CD14-positive monocyte (primary cell): ENCODE measurements at regions not wholly inside any gene's neighbourhood (a gene's known extent, or its start where the extent isn't known, plus 50 kb on each side); places are given as distances from the start of the nearest gene placed in this dataset.

Experiments
- DNase-seq, 3 donors: peaks; one replicate each; pipeline ENCODE4 v3.0.0-alpha.2; 2011 to 2022
- H2AFZ ChIP-seq: 2 replicates; pipeline ENCODE4 v1.6.0; 2012; ENCODE audit warnings: mild to moderate bottlenecking, low read depth, low read length, inconsistent platforms; ENCODE audit not compliant: insufficient read depth, poor library complexity, severe bottlenecking
- H3K27ac ChIP-seq, 2 donors: 1 replicate in 1 of 2; 2 replicates in 1 of 2; pipeline ENCODE4 v1.5.1; 2012 to 2013; ENCODE audit warnings: low read length in 2 of 2, control low read depth in 1 of 2, inconsistent platforms in 1 of 2, low read depth in 1 of 2, mild to moderate bottlenecking in 1 of 2
- H3K27me3 ChIP-seq, 2 donors: one replicate each; pipeline versions ENCODE4 v1.6.0 to v1.6.1; 2011 to 2013; ENCODE audit warnings: low read length in 2 of 2; ENCODE audit not compliant: control insufficient read depth in 2 of 2, insufficient read depth in 2 of 2
- H3K36me3 ChIP-seq, 2 donors: replicated peaks in 1 of 2; 1 replicate in 1 of 2; 2 replicates in 1 of 2; pipeline versions ENCODE4 v1.5.1 to v1.6.1; 2012 to 2013; ENCODE audit warnings: low read length in 2 of 2, control low read depth in 1 of 2, inconsistent platforms in 1 of 2, mild to moderate bottlenecking in 1 of 2; ENCODE audit not compliant: insufficient read depth in 2 of 2, control insufficient read depth in 1 of 2
- H3K4me1 ChIP-seq, 2 donors: 1 replicate in 1 of 2; 2 replicates in 1 of 2; pipeline versions ENCODE4 v1.5.1 to v1.6.1; 2012 to 2013; ENCODE audit warnings: low read length in 2 of 2, control low read depth in 1 of 2, inconsistent platforms in 1 of 2, mild to moderate bottlenecking in 1 of 2, moderate library complexity in 1 of 2; ENCODE audit not compliant: insufficient read depth in 2 of 2, control insufficient read depth in 1 of 2
- H3K4me2 ChIP-seq: replicated peaks from 2 replicates; pipeline ENCODE3; 2012; ENCODE audit warnings: low read length, moderate library complexity, mild to moderate bottlenecking; ENCODE audit not compliant: poor library complexity, severe bottlenecking; ENCODE audit errors: extremely low read depth
- H3K4me3 ChIP-seq, 3 experiments: fragments of 200-600 bp in 1 of 3; sonication (generic) in 1 of 3; replicated peaks in 1 of 3; 1 replicate in 2 of 3; 2 replicates in 1 of 3; pipeline ENCODE4 v1.5.1; 2011 to 2013; ENCODE audit warnings: low read length in 3 of 3, mild to moderate bottlenecking in 3 of 3, control low read depth in 2 of 3, low read depth in 2 of 3, inconsistent platforms in 1 of 3, moderate library complexity in 1 of 3
- H3K79me2 ChIP-seq: 2 replicates; pipeline ENCODE4 v1.6.0; 2012; ENCODE audit warnings: mild to moderate bottlenecking, control low read depth, inconsistent platforms, low read length, moderate library complexity; ENCODE audit not compliant: insufficient read depth
- H3K9ac ChIP-seq: 2 replicates; pipeline ENCODE4 v1.6.0; 2017; ENCODE audit warnings: low read length, mild to moderate bottlenecking; ENCODE audit not compliant: insufficient read depth, poor library complexity, severe bottlenecking
- H3K9me3 ChIP-seq, 2 donors: replicated peaks in 1 of 2; 1 replicate in 1 of 2; 2 replicates in 1 of 2; pipeline versions ENCODE4 v1.5.1 to v1.6.1; 2012 to 2013; ENCODE audit warnings: low read length in 2 of 2, control low read depth in 1 of 2; ENCODE audit not compliant: control insufficient read depth in 1 of 2, insufficient read depth in 1 of 2
- H4K20me1 ChIP-seq: 2 replicates; pipeline ENCODE4 v1.6.0; 2012; ENCODE audit warnings: mild to moderate bottlenecking, low read length, control low read depth, moderate library complexity; ENCODE audit not compliant: insufficient read depth
- H3K27ac Mint-ChIP-seq, 7 donors: one replicate each; pipeline ENCODE4 v1.8.0; 2020; ENCODE audit warnings: mild to moderate bottlenecking in 7 of 7, mixed read lengths in 7 of 7, moderate library complexity in 6 of 7, inconsistent platforms in 2 of 7
- H3K27me3 Mint-ChIP-seq, 3 donors: one replicate each; pipeline ENCODE4 v1.8.0; 2021 to 2022; ENCODE audit warnings: low read depth in 3 of 3, mild to moderate bottlenecking in 3 of 3, mixed read lengths in 3 of 3, moderate library complexity in 3 of 3, inconsistent platforms in 1 of 3
- H3K36me3 Mint-ChIP-seq, 2 donors: one replicate each; pipeline ENCODE4 v1.8.0; 2020; ENCODE audit warnings: mixed read lengths in 2 of 2, inconsistent platforms in 1 of 2, mild to moderate bottlenecking in 1 of 2
- H3K4me1 Mint-ChIP-seq: one replicate; pipeline ENCODE4 v1.8.0; 2020; ENCODE audit warnings: mild to moderate bottlenecking, mixed read lengths
- H3K4me3 Mint-ChIP-seq, 2 donors: one replicate each; pipeline ENCODE4 v1.8.0; 2020; ENCODE audit warnings: mild to moderate bottlenecking in 2 of 2, mixed read lengths in 2 of 2, moderate library complexity in 1 of 2
- H3K9me3 Mint-ChIP-seq, 7 donors: one replicate each; pipeline ENCODE4 v1.8.0; 2020 to 2022; ENCODE audit warnings: mixed read lengths in 7 of 7, mild to moderate bottlenecking in 6 of 7, moderate library complexity in 6 of 7, inconsistent platforms in 2 of 7
- WGBS: methylation state at CpG from one replicate; pipeline ENCODE4 v1.1.5; 2013; ENCODE audit warnings: missing lambda C conversion rate; ENCODE audit not compliant: insufficient coverage; 5-methylcytosine and 5-hydroxymethylcytosine counted together
- intact Hi-C, 2 donors: fragments of 100-400 bp; cut with micrococcal nuclease; formaldehyde crosslinking; loops; one replicate each; pipeline versions ENCODE4 v1.15.0 to v1.15.1; 2023
- TF ChIP-seq, protein P1 (sequence below): fragments of 200-600 bp; IDR thresholded peaks from one replicate; pipeline ENCODE4 v1.8.0; 2022; ENCODE audit warnings: antibody characterized with exemption, mild to moderate bottlenecking

DNA sequence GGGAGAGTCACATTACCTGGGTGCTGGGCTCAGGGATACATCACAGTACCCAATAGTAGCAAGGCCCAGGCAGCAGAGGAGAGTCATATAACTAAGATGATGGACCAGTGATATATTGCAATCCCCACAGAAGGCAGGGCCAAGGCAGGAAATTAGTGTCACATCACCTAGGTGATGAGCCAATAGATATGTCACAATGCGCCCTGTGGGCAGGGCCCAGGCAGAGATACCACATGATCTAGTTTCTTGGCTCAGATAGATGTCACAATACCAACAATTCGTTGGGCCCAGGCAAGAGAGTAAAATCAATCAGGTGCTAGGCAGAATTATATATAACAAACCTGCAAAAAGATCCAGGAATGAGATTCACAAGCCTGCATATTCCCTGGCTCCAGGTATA, 2111.5 kb downstream of the TP53TG3F start:
- Mint-ChIP-seq H3K27ac (peak overlapping the region in 1 of 7 donors; percentile 32), H3K36me3 (no peaks in the 10 kb centered on the region), H3K27me3 (no peaks in the 10 kb centered on the region), H3K4me1 (no peaks in the 10 kb centered on the region), H3K4me3 (no peak overlapping the region), H3K9me3 (peaks cover 15 to 46% (median 33%) of the 10 kb centered on the region in 7 donors)
- no peak overlapping the region for H3K9ac ChIP-seq
- H3K27ac ChIP-seq, result no peak overlapping the region
- H3K79me2 ChIP-seq, result no peaks in the 10 kb centered on the region
- TF ChIP-seq, protein P1, sequence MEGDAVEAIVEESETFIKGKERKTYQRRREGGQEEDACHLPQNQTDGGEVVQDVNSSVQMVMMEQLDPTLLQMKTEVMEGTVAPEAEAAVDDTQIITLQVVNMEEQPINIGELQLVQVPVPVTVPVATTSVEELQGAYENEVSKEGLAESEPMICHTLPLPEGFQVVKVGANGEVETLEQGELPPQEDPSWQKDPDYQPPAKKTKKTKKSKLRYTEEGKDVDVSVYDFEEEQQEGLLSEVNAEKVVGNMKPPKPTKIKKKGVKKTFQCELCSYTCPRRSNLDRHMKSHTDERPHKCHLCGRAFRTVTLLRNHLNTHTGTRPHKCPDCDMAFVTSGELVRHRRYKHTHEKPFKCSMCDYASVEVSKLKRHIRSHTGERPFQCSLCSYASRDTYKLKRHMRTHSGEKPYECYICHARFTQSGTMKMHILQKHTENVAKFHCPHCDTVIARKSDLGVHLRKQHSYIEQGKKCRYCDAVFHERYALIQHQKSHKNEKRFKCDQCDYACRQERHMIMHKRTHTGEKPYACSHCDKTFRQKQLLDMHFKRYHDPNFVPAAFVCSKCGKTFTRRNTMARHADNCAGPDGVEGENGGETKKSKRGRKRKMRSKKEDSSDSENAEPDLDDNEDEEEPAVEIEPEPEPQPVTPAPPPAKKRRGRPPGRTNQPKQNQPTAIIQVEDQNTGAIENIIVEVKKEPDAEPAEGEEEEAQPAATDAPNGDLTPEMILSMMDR, result no peak
- H3K9me3 ChIP-seq, result peaks cover 60 to 91% of the 10 kb centered on the region in 2 donors
- no peak overlapping the region for H2AFZ ChIP-seq
- no peaks in the 10 kb centered on the region for H3K36me3 ChIP-seq
- no peaks in the 10 kb centered on the region for H3K27me3 ChIP-seq
- 35% methylated on average over 2 of the region's 2 CpGs for WGBS
- no peak overlapping the region for H3K4me2 ChIP-seq
- intact Hi-C loops, result no loop called here
- H3K4me3 ChIP-seq, result no peak overlapping the region
- DNase-seq, result no peak
- H4K20me1 ChIP-seq, result no peaks in the 10 kb centered on the region
- no peaks in the 10 kb centered on the region for H3K4me1 ChIP-seq

DNA sequence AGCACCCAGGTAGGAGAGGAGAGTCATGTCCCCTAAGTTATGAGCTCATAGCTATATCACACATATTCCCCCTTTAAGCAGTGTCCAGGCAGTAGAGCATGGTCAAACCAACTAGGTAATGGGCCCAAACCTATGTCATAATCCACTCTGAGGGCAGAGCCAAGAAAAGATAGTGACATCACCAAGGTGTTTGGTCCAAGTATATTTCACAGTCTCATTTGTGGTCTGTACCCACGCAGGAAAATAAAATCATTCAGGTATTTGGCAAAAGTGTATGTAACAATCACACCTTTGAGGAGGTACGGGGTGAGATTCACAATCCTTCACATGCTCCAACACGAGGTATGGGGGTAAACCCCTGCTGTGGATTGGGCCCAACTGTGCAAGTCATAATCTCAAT, 2112.8 kb downstream of the TP53TG3F start:
- WGBS, result no CpG with 5 or more reads among the region's 3 CpGs
- no peak overlapping the region for H3K4me3 ChIP-seq
- Mint-ChIP-seq H3K27ac (no peak overlapping the region), H3K9me3 (peaks cover 20 to 54% (median 40%) of the 10 kb centered on the region in 7 donors), H3K4me1 (no peaks in the 10 kb centered on the region), H3K4me3 (no peak overlapping the region), H3K36me3 (no peaks in the 10 kb centered on the region), H3K27me3 (no peaks in the 10 kb centered on the region)
- H3K9me3 ChIP-seq, result peaks cover 70 to 88% of the 10 kb centered on the region in 2 donors
- H3K4me2 ChIP-seq, result no peak overlapping the region
- no peaks in the 10 kb centered on the region for H3K36me3 ChIP-seq
- H3K79me2 ChIP-seq, result no peaks in the 10 kb centered on the region
- no peak overlapping the region for H3K9ac ChIP-seq
- DNase-seq, result no peak
- TF ChIP-seq, protein P1, result no peak
- no peaks in the 10 kb centered on the region for H3K4me1 ChIP-seq
- intact Hi-C loops, result no loop called here
- no peak overlapping the region for H2AFZ ChIP-seq
- no peaks in the 10 kb centered on the region for H4K20me1 ChIP-seq
- H3K27me3 ChIP-seq, result no peaks in the 10 kb centered on the region
- no peak overlapping the region for H3K27ac ChIP-seq
